H1 (cell line): ENCODE measurements at regions not wholly inside any gene's neighbourhood (a gene's known extent, or its start where the extent isn't known, plus 50 kb on each side); places are given as distances from the start of the nearest gene placed in this dataset.

Experiments
- CTCF ChIA-PET: fragments of 300-600 bp; sonication (Branson Sonifier 250); formaldehyde crosslinking; loops from one replicate; lab custom pipeline; 2021; ENCODE audit not compliant: partially characterized antibody; lab: Charles Lee
- POLR2A ChIA-PET: fragments of 300-600 bp; sonication (Branson Sonifier 250); formaldehyde crosslinking; loops from one replicate; lab custom pipeline; 2021; ENCODE audit warnings: inconsistent platforms; ENCODE audit not compliant: partially characterized antibody; lab: Charles Lee
- DNase-seq, 2 experiments: peaks; one replicate each; pipeline versions ENCODE4 v3.0.0 to v3.0.0-alpha.2; 2010 to 2022; ENCODE audit warnings: low spot score in 2 of 2, low read depth in 1 of 2, mixed read lengths in 1 of 2
- FAIRE-seq: peaks from 2 replicates; lab custom pipeline; 2011; peaks lifted over from hg19 to GRCh38; lab: Jason Lieb, UNC
- H2AFZ ChIP-seq: 2 replicates; pipeline ENCODE4 v1.8.1; 2012; ENCODE audit warnings: low read length, inconsistent platforms
- H2AK5ac ChIP-seq: 2 replicates; pipeline ENCODE4 v1.6.1; 2013; ENCODE audit warnings: low read depth, low read length
- H2BK120ac ChIP-seq: replicated peaks from 2 replicates; pipeline ENCODE3; 2013; ENCODE audit warnings: low read depth, low read length, inconsistent platforms
- H2BK12ac ChIP-seq: 2 replicates; pipeline ENCODE4 v1.6.1; 2013; ENCODE audit warnings: low read depth, low read length
- H2BK15ac ChIP-seq: 2 replicates; pipeline ENCODE4 v1.6.1; 2013; ENCODE audit warnings: low read length
- H2BK20ac ChIP-seq: 2 replicates; pipeline ENCODE4 v1.6.1; 2013; ENCODE audit warnings: low read length
- H2BK5ac ChIP-seq: 2 replicates; pipeline ENCODE4 v1.6.1; 2013; ENCODE audit warnings: low read depth, low read length
- H3K14ac ChIP-seq: 2 replicates; pipeline ENCODE4 v1.6.1; 2013; ENCODE audit warnings: inconsistent platforms; ENCODE audit not compliant: insufficient read length
- H3K18ac ChIP-seq: 2 replicates; pipeline ENCODE4 v1.6.1; 2013; ENCODE audit warnings: low read length; ENCODE audit errors: extremely low read depth
- H3K23ac ChIP-seq: 2 replicates; pipeline ENCODE4 v1.6.1; 2013; ENCODE audit warnings: inconsistent platforms; ENCODE audit not compliant: insufficient read length
- H3K23me2 ChIP-seq: 2 replicates; pipeline ENCODE4 v1.6.1; 2013; ENCODE audit warnings: low read depth, low read length
- H3K27ac ChIP-seq: 2 replicates; pipeline ENCODE4 v1.6.1; 2011; ENCODE audit warnings: low read depth, low read length, inconsistent platforms
- H3K27me3 ChIP-seq, 4 experiments: replicated peaks in 1 of 4; 1 replicate in 1 of 4; 2 replicates in 3 of 4; pipeline versions ENCODE4 v1.6.1 to v1.8.1; 2011 to 2013; ENCODE audit warnings: low read length in 3 of 4, mild to moderate bottlenecking in 3 of 4, inconsistent platforms in 2 of 4, mixed read lengths in 2 of 4, moderate library complexity in 1 of 4; ENCODE audit not compliant: control insufficient read depth in 3 of 4, insufficient read depth in 3 of 4; ENCODE audit errors: extremely low read depth in 1 of 4
- H3K36me3 ChIP-seq, 4 experiments: 2 replicates each; pipeline versions ENCODE4 v1.6.1 to v1.8.1; 2011 to 2013; ENCODE audit warnings: mild to moderate bottlenecking in 4 of 4, low read length in 3 of 4, moderate library complexity in 2 of 4, control low read depth in 1 of 4, inconsistent platforms in 1 of 4; ENCODE audit not compliant: insufficient read depth in 4 of 4, control insufficient read depth in 2 of 4
- H3K4ac ChIP-seq: replicated peaks from 2 replicates; pipeline ENCODE3; 2013; ENCODE audit warnings: low read length, low read depth, mixed read lengths, inconsistent platforms; ENCODE audit not compliant: insufficient read length
- H3K4me1 ChIP-seq, 4 experiments: replicated peaks in 1 of 4; 1 replicate in 1 of 4; 2 replicates in 3 of 4; pipeline versions ENCODE4 v1.6.1 to v1.8.1; 2011 to 2013; ENCODE audit warnings: low read length in 3 of 4, inconsistent platforms in 2 of 4, mixed read lengths in 1 of 4; ENCODE audit not compliant: insufficient read depth in 4 of 4, control insufficient read depth in 3 of 4
- H3K4me2 ChIP-seq, 2 experiments: 2 replicates each; pipeline versions ENCODE4 v1.6.1 to v1.8.1; 2011 to 2013; ENCODE audit warnings: low read depth in 2 of 2, low read length in 2 of 2, control low read depth in 1 of 2, inconsistent platforms in 1 of 2, mild to moderate bottlenecking in 1 of 2; ENCODE audit not compliant: insufficient read depth in 1 of 2
- H3K4me3 ChIP-seq, 4 experiments: fragments of 200-600, 300-600 bp in 1 of 4; sonication (generic), shearing (Covaris generic), sonication (Bioruptor Twin) in 1 of 4; 2 replicates each; pipeline versions ENCODE4 v1.5.1 to v1.8.1; 2011 to 2016; ENCODE audit warnings: low read length in 4 of 4, low read depth in 3 of 4, control low read depth in 2 of 4, inconsistent platforms in 2 of 4, mild to moderate bottlenecking in 2 of 4, mixed read lengths in 1 of 4, moderate library complexity in 1 of 4; ENCODE audit not compliant: insufficient read depth in 2 of 4; ENCODE audit errors: extremely low read depth in 1 of 4
- H3K56ac ChIP-seq: replicated peaks from 2 replicates; pipeline ENCODE3; 2013; ENCODE audit warnings: low read depth, mild to moderate bottlenecking, mixed read lengths, low read length, inconsistent platforms; ENCODE audit not compliant: insufficient read length
- H3K79me1 ChIP-seq: 2 replicates; pipeline ENCODE4 v1.6.1; 2013; ENCODE audit warnings: low read depth, low read length, control low read depth
- H3K79me2 ChIP-seq, 2 experiments: 2 replicates each; pipeline versions ENCODE4 v1.6.1 to v1.8.1; 2012 to 2013; ENCODE audit warnings: low read length in 2 of 2, mild to moderate bottlenecking in 2 of 2, inconsistent platforms in 1 of 2; ENCODE audit not compliant: insufficient read depth in 2 of 2, control insufficient read depth in 1 of 2
- H3K9ac ChIP-seq, 4 experiments: replicated peaks in 1 of 4; 1 replicate in 1 of 4; 2 replicates in 3 of 4; pipeline versions ENCODE4 v1.6.1 to v1.8.1; 2011 to 2013; ENCODE audit warnings: low read depth in 3 of 4, low read length in 3 of 4, control low read depth in 2 of 4, mild to moderate bottlenecking in 2 of 4, moderate library complexity in 2 of 4, inconsistent platforms in 1 of 4; ENCODE audit errors: extremely low read depth in 1 of 4
- H3K9me3 ChIP-seq, 2 experiments: 2 replicates each; pipeline versions ENCODE4 v1.6.1 to v1.8.1; 2012 to 2013; ENCODE audit warnings: mild to moderate bottlenecking in 2 of 2, moderate library complexity in 2 of 2, control low read depth in 1 of 2, inconsistent platforms in 1 of 2, low read depth in 1 of 2, low read length in 1 of 2, mixed read lengths in 1 of 2; ENCODE audit not compliant: insufficient read depth in 2 of 2
- H4K20me1 ChIP-seq, 2 experiments: replicated peaks in 1 of 2; 2 replicates each; pipeline versions ENCODE3 to v1.8.1; 2011 to 2013; ENCODE audit warnings: inconsistent platforms in 2 of 2, low read length in 2 of 2, mild to moderate bottlenecking in 1 of 2; ENCODE audit not compliant: insufficient read depth in 2 of 2, control insufficient read depth in 1 of 2
- H4K5ac ChIP-seq: 2 replicates; pipeline ENCODE4 v1.6.1; 2013; ENCODE audit warnings: low read length, low read depth, mixed read lengths, inconsistent platforms; ENCODE audit not compliant: insufficient read length
- H4K8ac ChIP-seq: 2 replicates; pipeline ENCODE4 v1.8.0; 2013; ENCODE audit warnings: mild to moderate bottlenecking, moderate library complexity, low read length, inconsistent platforms; ENCODE audit not compliant: insufficient read depth; ENCODE audit errors: extremely low read depth
- H4K91ac ChIP-seq: replicated peaks from 2 replicates; pipeline ENCODE3; 2013; ENCODE audit warnings: low read length, mixed read lengths, inconsistent platforms; ENCODE audit not compliant: insufficient read length
- JUN ChIP-seq: IDR thresholded peaks from 2 replicates; pipeline ENCODE4 v1.6.1; 2011; ENCODE audit warnings: low read depth, mild to moderate bottlenecking, improper control_type of control experiment, low read length
- WGBS, 2 experiments: shearing (Covaris generic) in 1 of 2; methylation state at CpG; one replicate each; pipeline versions ENCODE4 v1.1.6 to v1.1.7; 2013 to 2015; ENCODE audit warnings: low lambda C conversion rate in 2 of 2, mixed read lengths in 2 of 2, inconsistent platforms in 1 of 2, low coverage in 1 of 2, missing lambda C conversion rate in 1 of 2; ENCODE audit not compliant: insufficient replicate concordance in 2 of 2, insufficient coverage in 1 of 2, insufficient read length in 1 of 2; ENCODE audit errors: extremely low coverage in 1 of 2, missing lambda C conversion rate in 1 of 2; 5-methylcytosine and 5-hydroxymethylcytosine counted together

DNA sequence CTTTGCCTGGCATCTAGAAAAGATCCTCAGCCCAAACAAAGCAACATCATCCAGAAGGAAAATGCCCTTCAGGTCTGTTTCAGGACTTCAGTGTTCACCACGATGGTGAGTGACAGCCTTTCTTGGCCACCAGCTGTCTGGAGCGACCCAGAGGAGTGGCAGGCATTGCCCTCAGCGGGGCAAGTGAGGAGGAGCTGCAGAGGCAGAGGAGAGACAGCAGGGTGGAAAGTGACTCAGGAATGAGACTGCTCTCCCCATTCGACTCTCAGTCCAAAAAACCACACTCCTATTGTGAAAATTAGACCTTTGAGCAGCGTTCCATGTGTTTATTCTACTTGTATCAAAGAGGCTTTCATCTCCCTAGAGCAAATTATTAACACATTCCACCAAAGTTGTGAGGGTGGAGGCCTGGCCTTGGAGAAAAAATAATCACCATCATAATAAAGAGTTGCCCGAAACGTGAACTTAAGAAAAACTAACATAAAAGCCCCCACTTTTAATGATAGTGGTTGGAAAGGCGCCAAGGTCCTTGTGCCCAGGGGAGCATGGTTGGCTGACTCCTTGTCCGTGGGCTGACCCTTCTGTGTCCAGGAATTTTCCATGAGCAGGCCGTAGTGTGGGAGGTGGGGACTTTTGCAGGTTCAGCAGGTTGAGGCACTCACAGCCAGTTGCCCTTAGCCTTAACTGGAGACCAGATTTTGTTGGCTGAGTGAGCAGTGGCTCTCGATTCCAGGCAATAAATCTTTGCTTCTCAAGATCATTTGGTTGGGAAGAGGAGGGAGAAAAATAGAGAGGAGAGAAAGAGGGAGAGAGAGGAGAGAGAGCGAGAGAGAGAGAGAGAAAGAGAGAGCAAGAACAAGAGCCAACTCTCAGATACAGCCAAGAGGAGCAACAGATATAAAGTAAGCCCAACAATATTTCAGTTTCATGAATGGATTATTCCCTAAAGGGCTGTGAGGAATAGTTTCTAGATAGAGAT is 125.9 kb upstream of the ANKRD55 start:
- ChIA-PET CTCF (no interaction called here), POLR2A (no interaction called here)
- H4K5ac ChIP-seq = no peak overlapping the region
- no peak for DNase-seq
- no peak overlapping the region for H2BK12ac ChIP-seq
- no peak overlapping the region for H3K27ac ChIP-seq
- no peak overlapping the region for H2BK120ac ChIP-seq
- H3K23me2 ChIP-seq = no peaks in the 10 kb centered on the region
- no peak overlapping the region for H4K8ac ChIP-seq
- no peak overlapping the region for H2AFZ ChIP-seq
- no peak overlapping the region for H2BK15ac ChIP-seq
- H3K9me3 ChIP-seq = no peaks in the 10 kb centered on the region
- H3K18ac ChIP-seq = no peak overlapping the region
- H3K79me2 ChIP-seq = no peaks in the 10 kb centered on the region
- H3K27me3 ChIP-seq = no peaks in the 10 kb centered on the region
- H3K4me2 ChIP-seq = no peak overlapping the region
- H3K23ac ChIP-seq = no peak overlapping the region
- H3K36me3 ChIP-seq = no peaks in the 10 kb centered on the region
- no peaks in the 10 kb centered on the region for H4K20me1 ChIP-seq
- H2AK5ac ChIP-seq = no peak overlapping the region
- H2BK20ac ChIP-seq = no peak overlapping the region
- 91% methylated on average over 12 of the region's 12 CpGs; no CpG with 5 or more reads in 1 of the 2 experiments for WGBS, 2 experiments
- no peak overlapping the region for H3K4me3 ChIP-seq
- no peak overlapping the region for H3K9ac ChIP-seq
- no peak overlapping the region for H3K4ac ChIP-seq
- no peak for FAIRE-seq
- no peak overlapping the region for H4K91ac ChIP-seq
- H3K14ac ChIP-seq = no peak overlapping the region
- H3K4me1 ChIP-seq = no peaks in the 10 kb centered on the region
- H3K56ac ChIP-seq = no peak overlapping the region
- no peak overlapping the region for H2BK5ac ChIP-seq
- no peaks in the 10 kb centered on the region for H3K79me1 ChIP-seq
- TF ChIP-seq JUN = no peak
